ENCODE measurements at regions not wholly inside any gene's neighbourhood (a gene's known extent, or its start where the extent isn't known, plus 50 kb on each side); places are given as distances from the start of the nearest gene placed in this dataset.
"Not testable (repeated sequence)": the region's sequence is repeated elsewhere in the genome, so short reads cannot be mapped to it uniquely, and the experiment has no call there.

- TF ChIP-seq CTCF (IDR thresholded peaks at IDR 0.05; ENCODE audit: control insufficient read depth, insufficient read depth, low read depth, low read length, missing control alignments): no peak
- DNase-seq (ENCODE audit: low read depth): no peak
- H3K4me3 ChIP-seq (ENCODE audit: control insufficient read depth, low read depth, low read length): no peak overlapping the region
Measured at GRCh38 chr7:131670406-131670805, 114.0 kb upstream of the PODXL start.

DNA sequence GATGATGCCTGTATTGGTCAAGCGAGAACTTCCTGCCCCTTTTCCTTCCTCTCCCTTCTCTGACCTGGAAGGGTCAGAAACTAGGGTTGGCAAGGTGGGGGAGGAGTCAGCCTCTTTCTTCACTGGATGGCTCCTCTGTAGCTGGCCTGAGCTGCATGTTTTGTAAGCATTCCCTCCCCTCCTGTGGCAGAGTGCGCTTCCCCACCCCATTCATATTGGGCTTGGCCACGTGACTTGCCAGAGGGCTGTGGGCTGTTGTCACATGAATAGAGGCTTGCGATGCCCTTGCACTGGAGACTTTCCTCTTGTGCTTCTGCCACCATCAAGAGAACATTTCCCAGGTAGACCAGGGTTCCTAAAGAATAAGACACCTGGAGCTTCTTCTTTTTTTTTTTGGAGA lies 111.3 kb upstream of the PODXL start:
- no peak for DNase-seq (ENCODE audit: low read depth)
- TF ChIP-seq CTCF (IDR thresholded peaks at IDR 0.05; ENCODE audit: control insufficient read depth, insufficient read depth, low read depth, low read length, missing control alignments): no peak
- H3K4me3 ChIP-seq (ENCODE audit: control insufficient read depth, low read depth, low read length): no peak overlapping the region

GRCh38 chr7:131665021-131665420 lies 108.6 kb upstream of the PODXL start:
- no peak overlapping the region for H3K4me3 ChIP-seq (ENCODE audit: control insufficient read depth, low read depth, low read length)
- no peak for DNase-seq (ENCODE audit: low read depth)
- TF ChIP-seq CTCF (IDR thresholded peaks at IDR 0.05; ENCODE audit: control insufficient read depth, insufficient read depth, low read depth, low read length, missing control alignments): no peak

GRCh38 chr7:131664570-131664969 lies 108.1 kb upstream of the PODXL start:
- TF ChIP-seq CTCF (IDR thresholded peaks at IDR 0.05; ENCODE audit: control insufficient read depth, insufficient read depth, low read depth, low read length, missing control alignments): no peak
- no peak for DNase-seq (ENCODE audit: low read depth)
- H3K4me3 ChIP-seq (ENCODE audit: control insufficient read depth, low read depth, low read length): no peak overlapping the region

DNA sequence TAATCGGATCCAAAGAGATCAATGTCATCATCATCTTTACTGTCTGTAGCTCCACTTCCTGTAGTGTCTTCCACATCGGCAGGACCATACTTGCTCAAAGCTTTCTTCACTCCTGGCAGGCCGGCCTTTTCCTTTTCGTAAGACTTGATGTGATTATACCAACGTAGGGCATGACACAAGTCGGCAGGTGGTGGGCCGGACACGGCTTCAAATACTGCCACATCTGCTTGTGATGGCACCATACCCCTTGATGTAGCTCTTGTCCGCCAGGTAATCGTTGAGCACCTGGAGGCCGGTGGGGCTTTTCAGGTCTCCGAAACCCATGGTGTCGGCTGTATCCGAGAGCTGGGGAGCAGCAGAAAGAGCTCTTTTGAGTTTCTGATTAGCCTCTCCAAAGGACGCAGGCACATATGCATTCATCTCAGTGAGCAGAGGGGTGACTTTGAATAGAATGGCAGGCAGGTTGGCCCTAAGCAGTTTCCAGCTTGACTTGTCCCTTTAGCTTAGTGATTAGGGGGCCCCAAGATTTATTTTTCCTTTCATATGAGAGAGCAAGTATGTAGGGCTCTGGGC lies 106.0 kb upstream of the PODXL start:
- not testable (repeated sequence) for H3K4me3 ChIP-seq (ENCODE audit: control insufficient read depth, low read depth, low read length)

GRCh38 chr7:131657881-131658280 lies 101.5 kb upstream of the PODXL start:
- no peak for DNase-seq (ENCODE audit: low read depth)
- H3K4me3 ChIP-seq (ENCODE audit: control insufficient read depth, low read depth, low read length): no peak overlapping the region
- TF ChIP-seq CTCF (IDR thresholded peaks at IDR 0.05; ENCODE audit: control insufficient read depth, insufficient read depth, low read depth, low read length, missing control alignments): no peak

More for the DNA sequence above, 106.0 kb upstream of the PODXL start:
- DNase-seq (ENCODE audit: low read depth): not testable (repeated sequence)

GRCh38 chr7:131656980-131657723 lies 100.7 kb upstream of the PODXL start:
- no peak for DNase-seq (ENCODE audit: low read depth)
- TF ChIP-seq CTCF (IDR thresholded peaks at IDR 0.05; ENCODE audit: control insufficient read depth, insufficient read depth, low read depth, low read length, missing control alignments): no peak
- no peak overlapping the region for H3K4me3 ChIP-seq (ENCODE audit: control insufficient read depth, low read depth, low read length)

Measured in AG09309 (cell line).